SH-SY5Y (cell line): ENCODE measurements at regions not wholly inside any gene's neighbourhood (a gene's known extent, or its start where the extent isn't known, plus 50 kb on each side); places are given as distances from the start of the nearest gene placed in this dataset.

Source experiments
- GATA2 ChIP-seq: IDR thresholded peaks from 2 replicates; pipeline ENCODE4 v1.6.1; 2011; ENCODE audit warnings: mild to moderate bottlenecking, low read depth, low read length
- GATA3 ChIP-seq: IDR thresholded peaks from 2 replicates; pipeline ENCODE4 v1.6.1; 2011; ENCODE audit warnings: low read depth, mild to moderate bottlenecking, low read length, moderate library complexity

GRCh38 chr2:145464866-145465265 lies 944.9 kb upstream of the ZEB2 start:
- TF ChIP-seq GATA2 (no peak), GATA3 (no peak)
